ENCODE measurements at regions not wholly inside any gene's neighbourhood (a gene's known extent, or its start where the extent isn't known, plus 50 kb on each side); places are given as distances from the start of the nearest gene placed in this dataset.

GRCh38 chr2:18898271-18898670 is 308.9 kb upstream of the NT5C1B start:
- H3K9ac ChIP-seq (ENCODE audit: low read length), result no peak overlapping the region
- no peaks in the 10 kb centered on the region for H3K9me3 ChIP-seq (ENCODE audit: low read length)
- no peaks in the 10 kb centered on the region for H4K20me1 ChIP-seq (ENCODE audit: insufficient read depth)
- no peaks in the 10 kb centered on the region for H3F3A ChIP-seq (ENCODE audit: insufficient read depth, low read length, poor library complexity, severe bottlenecking)
- H3K27ac ChIP-seq (ENCODE audit: low read length), result no peak overlapping the region
- no peaks in the 10 kb centered on the region for H3K9me2 ChIP-seq (ENCODE audit: insufficient read depth, low read length)
- H2AFZ ChIP-seq (ENCODE audit: low read depth, low read length), result no peak overlapping the region
- H3K4me3 ChIP-seq (ENCODE audit: low read length), result no peak overlapping the region
- H3K36me3 ChIP-seq (ENCODE audit: insufficient read depth, low read length), result no peaks in the 10 kb centered on the region
- no peak for TF ChIP-seq EZH2 (IDR thresholded peaks at IDR 0.05; ENCODE audit: borderline replicate concordance, insufficient read depth, low read length, poor library complexity, severe bottlenecking)
- no peak for TF ChIP-seq REST (IDR thresholded peaks at IDR 0.05; ENCODE audit: borderline replicate concordance)
- TF ChIP-seq RAD21 (conservative IDR thresholded peaks at IDR 0.05), result no peak
- TF ChIP-seq TAF1 (IDR thresholded peaks at IDR 0.05; ENCODE audit: low read depth), result no peak
- TF ChIP-seq MXI1 (conservative IDR thresholded peaks at IDR 0.05; ENCODE audit: poor library complexity, severe bottlenecking), result no peak
- no peak for TF ChIP-seq EP300 (conservative IDR thresholded peaks at IDR 0.05; ENCODE audit: poor library complexity, severe bottlenecking)
- TF ChIP-seq POLR2AphosphoS5 (IDR thresholded peaks at IDR 0.05), result no peak
- no peak for TF ChIP-seq SMC3 (conservative IDR thresholded peaks at IDR 0.05; ENCODE audit: poor library complexity)
- no peak for TF ChIP-seq CTCF (IDR thresholded peaks at IDR 0.05; ENCODE audit: poor library complexity, severe bottlenecking)
- H3K27me3 ChIP-seq (ENCODE audit: insufficient read depth, low read depth, low read length), result no peaks in the 10 kb centered on the region
- H3K79me2 ChIP-seq (replicated peaks; ENCODE audit: insufficient read depth, low read length), result no peaks in the 10 kb centered on the region
- H3K4me2 ChIP-seq (ENCODE audit: low read length), result no peak overlapping the region

- H3K36me3 ChIP-seq (ENCODE audit: insufficient read depth, low read length), result no peaks in the 10 kb centered on the region
- H3K4me2 ChIP-seq (ENCODE audit: low read length), result no peak overlapping the region
- no peak overlapping the region for H3K27ac ChIP-seq (ENCODE audit: low read length)
- TF ChIP-seq POLR2AphosphoS5 (IDR thresholded peaks at IDR 0.05) (no peak), CTCF (IDR thresholded peaks at IDR 0.05; ENCODE audit: poor library complexity, severe bottlenecking) (no peak), MXI1 (conservative IDR thresholded peaks at IDR 0.05; ENCODE audit: poor library complexity, severe bottlenecking) (no peak), EZH2 (IDR thresholded peaks at IDR 0.05; ENCODE audit: borderline replicate concordance, insufficient read depth, low read length, poor library complexity, severe bottlenecking) (no peak), RAD21 (conservative IDR thresholded peaks at IDR 0.05) (no peak), REST (IDR thresholded peaks at IDR 0.05; ENCODE audit: borderline replicate concordance) (no peak), TAF1 (IDR thresholded peaks at IDR 0.05; ENCODE audit: low read depth) (no peak), SMC3 (conservative IDR thresholded peaks at IDR 0.05; ENCODE audit: poor library complexity) (no peak), EP300 (conservative IDR thresholded peaks at IDR 0.05; ENCODE audit: poor library complexity, severe bottlenecking) (no peak)
- no peak overlapping the region for H3K4me3 ChIP-seq (ENCODE audit: low read length)
- H4K20me1 ChIP-seq (ENCODE audit: insufficient read depth), result no peaks in the 10 kb centered on the region
- H3K27me3 ChIP-seq (ENCODE audit: insufficient read depth, low read depth, low read length), result no peaks in the 10 kb centered on the region
- H2AFZ ChIP-seq (ENCODE audit: low read depth, low read length), result no peak overlapping the region
- no peaks in the 10 kb centered on the region for H3K79me2 ChIP-seq (replicated peaks; ENCODE audit: insufficient read depth, low read length)
- no peaks in the 10 kb centered on the region for H3F3A ChIP-seq (ENCODE audit: insufficient read depth, low read length, poor library complexity, severe bottlenecking)
- no peaks in the 10 kb centered on the region for H3K9me2 ChIP-seq (ENCODE audit: insufficient read depth, low read length)
- no peak overlapping the region for H3K9ac ChIP-seq (ENCODE audit: low read length)
- H3K9me3 ChIP-seq (ENCODE audit: low read length), result no peaks in the 10 kb centered on the region
Measured at GRCh38 chr2:18896125-18896764, 306.9 kb upstream of the NT5C1B start.

Data from neural cell (in vitro differentiated cells).